ENCODE measurements at regions not wholly inside any gene's neighbourhood (a gene's known extent, or its start where the extent isn't known, plus 50 kb on each side); places are given as distances from the start of the nearest gene placed in this dataset.

- DNase-seq (ENCODE audit: low read depth): no peak
- no peak for TF ChIP-seq CTCF (IDR thresholded peaks at IDR 0.05; ENCODE audit: control insufficient read depth, insufficient read depth, low read depth, low read length, missing control alignments)
- no peak overlapping the region for H3K4me3 ChIP-seq (ENCODE audit: control insufficient read depth, low read depth, low read length)
These were observed 154.4 kb upstream of the HNMT start for GRCh38 chr2:137809837-137810236.

- TF ChIP-seq CTCF (IDR thresholded peaks at IDR 0.05; ENCODE audit: control insufficient read depth, insufficient read depth, low read depth, low read length, missing control alignments): no peak
- no peak overlapping the region for H3K4me3 ChIP-seq (ENCODE audit: control insufficient read depth, low read depth, low read length)
- no peak for DNase-seq (ENCODE audit: low read depth)
These were observed 151.8 kb upstream of the HNMT start for GRCh38 chr2:137812517-137812916.

- no peak for TF ChIP-seq CTCF (IDR thresholded peaks at IDR 0.05; ENCODE audit: control insufficient read depth, insufficient read depth, low read depth, low read length, missing control alignments)
- DNase-seq (ENCODE audit: low read depth): no peak
These were observed 151.1 kb upstream of the HNMT start for GRCh38 chr2:137813176-137813575.

GRCh38 chr2:137817058-137817457, 147.2 kb upstream of the HNMT start:
- no peak for TF ChIP-seq CTCF (IDR thresholded peaks at IDR 0.05; ENCODE audit: control insufficient read depth, insufficient read depth, low read depth, low read length, missing control alignments)
- no peak overlapping the region for H3K4me3 ChIP-seq (ENCODE audit: control insufficient read depth, low read depth, low read length)
- no peak for DNase-seq (ENCODE audit: low read depth)

More at GRCh38 chr2:137813176-137813575, 151.1 kb upstream of the HNMT start:
- H3K4me3 ChIP-seq (ENCODE audit: control insufficient read depth, low read depth, low read length): no peak overlapping the region

- DNase-seq (ENCODE audit: low read depth): no peak
- no peak overlapping the region for H3K4me3 ChIP-seq (ENCODE audit: control insufficient read depth, low read depth, low read length)
- TF ChIP-seq CTCF (IDR thresholded peaks at IDR 0.05; ENCODE audit: control insufficient read depth, insufficient read depth, low read depth, low read length, missing control alignments): no peak
These were observed 141.1 kb upstream of the HNMT start for GRCh38 chr2:137823196-137823595.

- no peak overlapping the region for H3K4me3 ChIP-seq (ENCODE audit: control insufficient read depth, low read depth, low read length)
- TF ChIP-seq CTCF (IDR thresholded peaks at IDR 0.05; ENCODE audit: control insufficient read depth, insufficient read depth, low read depth, low read length, missing control alignments): no peak
- no peak for DNase-seq (ENCODE audit: low read depth)
These were observed 139.8 kb upstream of the HNMT start for GRCh38 chr2:137824501-137824900.

Data from AG09309 (cell line).